Heart left ventricle (tissue), 16 donors: ENCODE measurements at regions not wholly inside any gene's neighbourhood (a gene's known extent, or its start where the extent isn't known, plus 50 kb on each side); places are given as distances from the start of the nearest gene placed in this dataset.

Experiments
- ATAC-seq, 4 donors: fragments of 200-7000 bp; cut with Tn5 transposase; one replicate each; pipeline ENCODE4 v1.9.1; 2020 to 2022; ENCODE audit warnings: moderate library complexity in 4 of 4, mild to moderate bottlenecking in 3 of 4, moderate number of reproducible peaks in 1 of 4
- DNase-seq, 5 donors: peaks; one replicate each; pipeline ENCODE4 v3.0.0-alpha.2; 2020
- H3K27ac ChIP-seq, 12 donors: fragments of 200-600 bp; sonication (generic) in 4 of 12; one replicate each; pipeline versions ENCODE4 v1.5.0 to v1.8.0; 2016 to 2022; ENCODE audit warnings: mild to moderate bottlenecking in 2 of 12
- H3K27me3 ChIP-seq, 9 donors: fragments of 200-600 bp; sonication (generic) in 2 of 9; one replicate each; pipeline versions ENCODE4 v1.5.1 to v1.8.0; 2016 to 2022; ENCODE audit warnings: mild to moderate bottlenecking in 3 of 9
- H3K36me3 ChIP-seq, 9 donors: fragments of 200-600 bp; sonication (generic) in 2 of 9; one replicate each; pipeline versions ENCODE4 v1.5.0 to v1.8.0; 2018 to 2022; ENCODE audit warnings: mild to moderate bottlenecking in 2 of 9
- H3K4me1 ChIP-seq, 12 donors: fragments of 200-600 bp; sonication (generic) in 4 of 12; one replicate each; pipeline versions ENCODE4 v1.5.0 to v1.8.0; 2016 to 2022; ENCODE audit warnings: mild to moderate bottlenecking in 3 of 12
- H3K4me3 ChIP-seq, 12 donors: fragments of 200-600 bp; sonication (generic) in 4 of 12; one replicate each; pipeline versions ENCODE4 v1.5.0 to v1.8.0; 2017 to 2022; ENCODE audit warnings: mild to moderate bottlenecking in 9 of 12, moderate library complexity in 4 of 12
- H3K9me3 ChIP-seq, 12 donors: fragments of 200-600 bp; sonication (generic) in 4 of 12; one replicate each; pipeline versions ENCODE4 v1.5.0 to v1.8.0; 2016 to 2022; ENCODE audit warnings: mild to moderate bottlenecking in 1 of 12
- CTCF ChIP-seq, 12 donors: fragments of 200-600 bp; sonication (generic) in 4 of 12; IDR thresholded peaks; one replicate each; pipeline versions ENCODE4 v1.5.0 to v1.8.0; 2018 to 2022; ENCODE audit warnings: antibody characterized with exemption in 12 of 12, mild to moderate bottlenecking in 5 of 12
- POLR2A ChIP-seq, 2 donors: fragments of 450-650 bp; IDR thresholded peaks; one replicate each; pipeline ENCODE4 v1.6.1; 2017; ENCODE audit warnings: antibody characterized with exemption in 2 of 2, mild to moderate bottlenecking in 2 of 2, moderate library complexity in 2 of 2
- WGBS, 4 donors: extraction: QIAGEN DNeasy Blood & Tissue Kit in 2 of 4; methylation state at CpG; one replicate each; pipeline versions ENCODE4 v1.1.5 to v1.1.7; 2013 to 2018; 5-methylcytosine and 5-hydroxymethylcytosine counted together
- intact Hi-C, 10 donors: fragments of 100-400 bp; cut with DNase I; formaldehyde crosslinking; loops; one replicate each; pipeline versions ENCODE4 v1.11.1 to v1.14.2; 2022
- donor health status: ischemic (EF 13 %, LVEDD 7.1; RV severe dilation, severe dysfunction).
- donor health status: healthy with polysubstance abuse.
- donor health status: DM: no; HTN: yes; CAD: no.
- donor health status: DM: no; HTN: no; CAD: no.
- donor health status: ischemic (EF 25% LVEDD 6.9; RV normal size, moderate dysfunction).
- donor health status: ischemic (EF 25% LVEDD 5.7; RV mildly dilated, moderate dysfunction).
- donor health status: healthy.
- donor health status: DM: yes; HTN: yes; CAD: no.
- donor health status: ischemic (EF 35%, LVEDD 5.7; RV mildly dilated, moderate dysfunction).
- donor health status: nonischemic (EF 11% LVEDD 7.7; RV severe dilation, severe dysfunction).
- donor health status: DM: yes; HTN: yes; CAD: no.
- donor health status: PGD.
- donor health status: ischemic (EF 29% LVEDD 5.4; RV normal size, mild dysfunction).
- donor health status: nonischemic (EF 23%, LVEDD 6.1; RV moderate dilation, normal function).

DNA sequence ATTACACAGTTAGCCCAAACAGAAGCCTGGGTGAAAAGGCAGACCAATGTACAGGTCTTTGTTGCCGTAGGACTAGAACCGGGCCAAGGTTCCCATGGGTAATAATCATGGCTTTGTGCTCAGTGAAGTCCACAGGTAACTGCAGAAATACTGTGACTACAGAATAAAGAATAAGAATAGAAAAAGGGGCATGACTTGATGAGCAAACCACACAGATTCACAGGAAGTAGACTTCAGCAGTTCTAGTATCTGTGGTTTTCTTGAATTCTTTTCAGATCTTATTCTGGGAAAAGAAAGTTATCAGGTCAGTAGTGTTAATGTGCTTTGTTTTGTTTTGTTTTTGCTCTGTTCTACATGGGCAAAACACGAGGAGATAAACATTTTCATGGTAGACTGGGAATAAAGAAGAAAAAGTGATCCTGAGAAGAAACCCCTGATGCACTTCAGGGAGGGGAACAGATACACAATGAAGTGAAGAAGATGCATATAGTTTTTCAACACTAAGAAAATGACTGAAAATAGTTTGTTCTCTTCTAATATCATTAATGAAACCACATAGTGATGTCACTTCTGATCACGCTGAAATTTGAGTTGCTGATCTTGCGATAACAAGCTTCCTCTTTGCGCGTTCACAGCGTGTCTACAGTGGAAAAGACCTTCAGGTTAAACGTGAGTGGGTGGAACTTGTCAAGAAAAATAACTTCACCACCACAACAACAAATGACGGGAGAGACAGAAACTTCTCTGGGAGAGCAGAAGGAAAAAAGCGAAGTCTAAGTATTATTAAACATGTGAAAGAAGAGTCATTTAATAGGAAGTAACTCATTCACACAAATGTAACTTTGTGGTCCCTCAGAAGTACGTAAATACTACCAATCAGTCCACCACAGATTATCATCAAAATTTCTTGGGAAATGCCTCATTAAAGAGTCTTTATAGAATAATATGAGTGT is 315.8 kb upstream of the SATB1 start:
- Histone ChIP-seq H3K9me3 (no peaks in the 10 kb centered on the region), H3K36me3 (no peaks in the 10 kb centered on the region), H3K4me3 (peak overlapping the region in 1 of 12 donors; percentile 16), H3K27ac (peak overlapping the region in 1 of 12 donors; percentile 82), H3K27me3 (no peaks in the 10 kb centered on the region), H3K4me1 (peaks cover 0 to 47% (median 0%) of the 10 kb centered on the region in 12 donors)
- DNase-seq = peak in 1 of 5 donors; percentile 11
- WGBS, 4 donors = 75 to 85% (median 76%) methylated on average over 12 of the region's 12 CpGs
- ATAC-seq = peak in 1 of 4 donors; percentile 76
- TF ChIP-seq CTCF (IDR thresholded peaks at IDR 0.05) (no peak), POLR2A (IDR thresholded peaks at IDR 0.05) (no peak)
- intact Hi-C loops = no loop called here

DNA sequence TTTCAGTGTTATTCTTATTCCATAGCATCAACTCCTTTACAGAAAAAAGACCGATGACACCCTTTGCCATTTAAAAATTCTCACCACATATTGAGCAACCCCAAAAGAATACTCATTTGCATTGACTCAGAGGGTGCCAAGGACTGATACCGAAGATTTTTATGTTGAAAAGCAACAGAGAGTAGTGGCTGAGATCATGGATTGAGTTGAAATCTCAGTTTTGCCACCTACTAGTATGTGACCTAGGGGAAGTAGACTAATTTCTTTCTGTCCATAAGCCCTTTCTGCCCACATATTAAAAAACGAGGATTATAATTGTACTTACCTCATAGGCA is 313.9 kb upstream of the SATB1 start:
- Histone ChIP-seq H3K4me1 (peaks cover 0 to 30% (median 0%) of the 10 kb centered on the region in 12 donors), H3K27ac (peak overlapping the region in 1 of 12 donors; percentile 23), H3K9me3 (no peaks in the 10 kb centered on the region), H3K4me3 (no peak overlapping the region), H3K27me3 (no peaks in the 10 kb centered on the region), H3K36me3 (no peaks in the 10 kb centered on the region)
- intact Hi-C loops = no loop called here
- DNase-seq (no peak), ATAC-seq (no peak)
- TF ChIP-seq CTCF (IDR thresholded peaks at IDR 0.05) = no peak
- no peak for TF ChIP-seq POLR2A (IDR thresholded peaks at IDR 0.05)
- 67 to 80% (median 68%) methylated on average over 3 of the region's 3 CpGs for WGBS, 4 donors

GRCh38 chr3:18738393-18739098 is 313.4 kb upstream of the SATB1 start:
- ATAC-seq (no peak), DNase-seq (no peak)
- Histone ChIP-seq H3K4me3 (no peak overlapping the region), H3K27ac (peak overlapping the region in 1 of 12 donors; percentile 23), H3K36me3 (no peaks in the 10 kb centered on the region), H3K9me3 (no peaks in the 10 kb centered on the region), H3K4me1 (peaks cover 0 to 27% (median 0%) of the 10 kb centered on the region in 12 donors), H3K27me3 (no peaks in the 10 kb centered on the region)
- 75 to 84% (median 80%) methylated on average over 1 of the region's 1 CpG for WGBS, 4 donors
- TF ChIP-seq CTCF (IDR thresholded peaks at IDR 0.05) = no peak
- intact Hi-C loops = no loop called here

- H3K9me3 ChIP-seq = no peaks in the 10 kb centered on the region
- no peaks in the 10 kb centered on the region for H3K27me3 ChIP-seq
- H3K36me3 ChIP-seq = no peaks in the 10 kb centered on the region
- intact Hi-C loops = no loop called here
- WGBS, 4 donors = 68 to 77% (median 76%) methylated on average over 2 of the region's 2 CpGs
- H3K4me1 ChIP-seq = peaks cover 0 to 9% (median 0%) of the 10 kb centered on the region in 12 donors
- TF ChIP-seq POLR2A (IDR thresholded peaks at IDR 0.05) = no peak
- no peak for TF ChIP-seq CTCF (IDR thresholded peaks at IDR 0.05)
- H3K4me3 ChIP-seq = no peak overlapping the region
- ATAC-seq (no peak), DNase-seq (no peak)
- no peak overlapping the region for H3K27ac ChIP-seq
Measured at GRCh38 chr3:18735005-18735404, 309.9 kb upstream of the SATB1 start.
